Prostate gland (tissue), 2 donors: ENCODE measurements at regions not wholly inside any gene's neighbourhood (a gene's known extent, or its start where the extent isn't known, plus 50 kb on each side); places are given as distances from the start of the nearest gene placed in this dataset.

Experiments used
- DNase-seq: peaks from one replicate; pipeline ENCODE4 v3.0.0-alpha.2; 2019; ENCODE audit warnings: low spot score
- H3K27ac ChIP-seq, 2 donors: fragments of 200-600 bp; sonication (generic); 2 replicates each; pipeline ENCODE4 v1.5.1; 2017 to 2019
- H3K27me3 ChIP-seq: fragments of 200-600 bp; sonication (generic); replicated peaks from 2 replicates; pipeline ENCODE4 v1.5.1; 2019; ENCODE audit not compliant: insufficient read depth
- H3K36me3 ChIP-seq, 2 donors: fragments of 200-600 bp; sonication (generic); 1 replicate in 1 of 2; 2 replicates in 1 of 2; pipeline versions ENCODE4 v1.5.1 to v1.8.1; 2017 to 2019
- H3K4me1 ChIP-seq: fragments of 200-600 bp; sonication (generic); replicated peaks from 2 replicates; pipeline ENCODE4 v1.5.1; 2019
- H3K4me3 ChIP-seq, 2 donors: fragments of 200-600 bp; sonication (generic); 2 replicates each; pipeline ENCODE4 v1.5.1; 2017 to 2019
- H3K9me3 ChIP-seq: fragments of 200-600 bp; sonication (generic); 2 replicates; pipeline ENCODE4 v1.5.1; 2017
- POLR2A ChIP-seq: fragments of 450-650 bp; IDR thresholded peaks from one replicate; pipeline ENCODE4 v1.6.1; 2016; ENCODE audit warnings: antibody characterized with exemption, mild to moderate bottlenecking
- POLR2AphosphoS5 ChIP-seq: sonication (generic); formaldehyde crosslinking; IDR thresholded peaks from one replicate; pipeline ENCODE4 v1.6.1; 2017; ENCODE audit warnings: antibody characterized with exemption
- WGBS: methylation state at CpG from one replicate; pipeline ENCODE4 v1.1.5; 2018; 5-methylcytosine and 5-hydroxymethylcytosine counted together
- intact Hi-C: fragments of 100-400 bp; cut with DNase I; formaldehyde crosslinking; loops from one replicate; pipeline ENCODE4 v1.14.2; 2022
- TF ChIP-seq, protein P1 (sequence below), 4 experiments: fragments of 200-600 bp in 2 of 4; fragments of 450-650 bp in 2 of 4; sonication (generic) in 2 of 4; IDR thresholded peaks; 1 replicate in 3 of 4; 2 replicates in 1 of 4; pipeline ENCODE4 v1.5.1; 2016 to 2019; ENCODE audit warnings: antibody characterized with exemption in 4 of 4, mild to moderate bottlenecking in 2 of 4, moderate library complexity in 2 of 4

DNA sequence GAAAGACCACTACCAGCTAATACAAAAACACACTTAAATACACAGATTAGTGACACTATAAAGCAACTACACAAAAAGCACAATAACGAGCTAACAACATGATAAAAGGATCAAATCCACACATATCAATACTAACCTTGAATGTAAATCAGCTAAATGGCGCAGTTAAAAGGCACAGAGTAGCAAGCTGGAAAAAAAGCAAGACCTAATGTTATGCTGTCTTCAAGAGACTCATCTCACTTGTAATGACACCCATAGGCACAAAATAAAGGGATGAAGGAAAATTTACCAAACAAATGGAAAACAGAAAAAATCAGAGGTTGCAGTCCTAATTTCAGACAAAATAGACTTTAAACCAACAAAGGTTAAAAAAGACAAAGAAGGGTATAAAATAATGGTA is 86.3 kb downstream of the NUS1 start:
- 68% methylated on average over 2 of the region's 2 CpGs for WGBS
- TF ChIP-seq, protein P1, sequence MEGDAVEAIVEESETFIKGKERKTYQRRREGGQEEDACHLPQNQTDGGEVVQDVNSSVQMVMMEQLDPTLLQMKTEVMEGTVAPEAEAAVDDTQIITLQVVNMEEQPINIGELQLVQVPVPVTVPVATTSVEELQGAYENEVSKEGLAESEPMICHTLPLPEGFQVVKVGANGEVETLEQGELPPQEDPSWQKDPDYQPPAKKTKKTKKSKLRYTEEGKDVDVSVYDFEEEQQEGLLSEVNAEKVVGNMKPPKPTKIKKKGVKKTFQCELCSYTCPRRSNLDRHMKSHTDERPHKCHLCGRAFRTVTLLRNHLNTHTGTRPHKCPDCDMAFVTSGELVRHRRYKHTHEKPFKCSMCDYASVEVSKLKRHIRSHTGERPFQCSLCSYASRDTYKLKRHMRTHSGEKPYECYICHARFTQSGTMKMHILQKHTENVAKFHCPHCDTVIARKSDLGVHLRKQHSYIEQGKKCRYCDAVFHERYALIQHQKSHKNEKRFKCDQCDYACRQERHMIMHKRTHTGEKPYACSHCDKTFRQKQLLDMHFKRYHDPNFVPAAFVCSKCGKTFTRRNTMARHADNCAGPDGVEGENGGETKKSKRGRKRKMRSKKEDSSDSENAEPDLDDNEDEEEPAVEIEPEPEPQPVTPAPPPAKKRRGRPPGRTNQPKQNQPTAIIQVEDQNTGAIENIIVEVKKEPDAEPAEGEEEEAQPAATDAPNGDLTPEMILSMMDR (IDR thresholded peaks at IDR 0.05): no peak
- TF ChIP-seq POLR2A (no peak), POLR2AphosphoS5 (no peak)
- intact Hi-C loops: no loop called here

DNA sequence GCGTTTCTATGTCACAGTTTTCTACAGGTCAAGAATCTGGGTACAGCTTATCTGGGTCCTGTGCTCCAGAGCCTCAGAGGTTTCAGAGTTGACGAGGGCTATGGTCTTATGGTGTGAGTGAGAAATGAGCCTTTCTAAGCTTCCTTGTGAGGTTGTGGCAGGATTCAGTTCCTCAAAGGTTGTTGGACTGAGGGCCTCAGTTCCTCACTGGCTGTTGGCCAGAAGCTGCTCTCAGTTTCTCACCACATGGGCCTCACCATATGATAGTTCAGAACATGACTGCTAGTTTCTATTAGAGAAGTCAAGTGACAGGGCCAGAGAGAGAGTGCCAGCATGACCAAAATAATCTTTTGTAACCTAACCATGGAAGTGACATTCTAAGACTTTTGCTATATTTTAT is 96.1 kb downstream of the NUS1 start:
- no peak for DNase-seq
- Histone ChIP-seq H3K4me3 (no peak overlapping the region), H3K36me3 (no peaks in the 10 kb centered on the region), H3K27ac (no peak overlapping the region), H3K4me1 (no peaks in the 10 kb centered on the region), H3K9me3 (no peaks in the 10 kb centered on the region), H3K27me3 (no peaks in the 10 kb centered on the region)
- 81% methylated on average over 2 of the region's 2 CpGs for WGBS
- TF ChIP-seq, protein P1 (IDR thresholded peaks at IDR 0.05): no peak
- no peak for TF ChIP-seq POLR2A
- no peak for TF ChIP-seq POLR2AphosphoS5
- intact Hi-C loops: no loop called here

More for the DNA sequence above, 86.3 kb downstream of the NUS1 start:
- Histone ChIP-seq H3K9me3 (no peaks in the 10 kb centered on the region), H3K4me3 (no peak overlapping the region), H3K36me3 (no peaks in the 10 kb centered on the region), H3K27ac (no peak overlapping the region), H3K27me3 (no peaks in the 10 kb centered on the region), H3K4me1 (no peaks in the 10 kb centered on the region)
- DNase-seq: no peak

DNA sequence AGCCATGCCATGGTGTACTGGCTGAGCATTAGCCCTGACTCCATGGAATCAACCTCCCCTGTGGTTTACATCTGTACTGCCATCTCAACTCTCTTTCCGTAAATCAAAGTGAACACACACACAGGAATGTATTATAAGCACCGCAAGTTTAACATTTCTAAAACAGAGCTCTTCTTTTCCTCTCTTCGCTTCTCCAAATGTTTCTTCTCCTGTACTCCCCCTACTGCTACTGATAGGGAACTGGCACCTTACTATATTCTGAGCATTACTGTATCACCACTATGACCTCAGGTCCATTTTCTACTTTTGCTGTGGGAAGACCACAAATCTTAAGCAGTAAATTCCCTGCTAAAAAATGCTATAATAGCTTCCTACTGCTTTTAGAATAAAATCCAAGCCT is 101.2 kb downstream of the NUS1 start:
- WGBS: 50% methylated on average over 3 of the region's 3 CpGs
- DNase-seq: no peak
- TF ChIP-seq POLR2AphosphoS5 (no peak), POLR2A (no peak)
- H3K27ac ChIP-seq: no peak overlapping the region
- H3K4me1 ChIP-seq: no peaks in the 10 kb centered on the region
- intact Hi-C loops: no loop called here
- H3K9me3 ChIP-seq: no peaks in the 10 kb centered on the region
- H3K4me3 ChIP-seq: no peak overlapping the region
- H3K36me3 ChIP-seq: no peaks in the 10 kb centered on the region
- no peaks in the 10 kb centered on the region for H3K27me3 ChIP-seq

DNA sequence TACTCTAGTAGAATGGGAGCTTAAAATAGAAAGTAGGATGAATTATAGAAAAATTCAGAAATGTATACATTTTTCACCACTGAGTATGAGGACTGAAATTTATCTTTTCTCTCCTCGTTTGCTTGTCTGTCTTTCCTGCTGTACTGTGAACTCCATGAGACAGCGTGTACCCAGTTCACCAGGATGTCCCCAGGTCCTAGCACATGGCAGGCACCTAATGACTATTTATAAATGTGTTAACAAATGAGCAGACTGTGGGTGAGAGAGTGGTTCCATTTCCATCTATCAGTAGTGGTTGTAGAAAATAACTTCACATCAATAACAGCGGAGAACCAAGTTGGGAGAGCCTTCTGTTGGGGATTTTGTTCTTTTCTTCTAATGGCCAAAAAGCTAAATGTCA is 106.3 kb downstream of the NUS1 start:
- WGBS: 84% methylated on average over 3 of the region's 3 CpGs
- no peaks in the 10 kb centered on the region for H3K9me3 ChIP-seq
- H3K27ac ChIP-seq: no peak overlapping the region
- no peak overlapping the region for H3K4me3 ChIP-seq
- H3K27me3 ChIP-seq: no peaks in the 10 kb centered on the region
- no peaks in the 10 kb centered on the region for H3K4me1 ChIP-seq
- DNase-seq: no peak
- intact Hi-C loops: no loop called here
- TF ChIP-seq, protein P1 (IDR thresholded peaks at IDR 0.05): no peak
- TF ChIP-seq POLR2AphosphoS5: no peak
- no peak for TF ChIP-seq POLR2A
- no peaks in the 10 kb centered on the region for H3K36me3 ChIP-seq

DNA sequence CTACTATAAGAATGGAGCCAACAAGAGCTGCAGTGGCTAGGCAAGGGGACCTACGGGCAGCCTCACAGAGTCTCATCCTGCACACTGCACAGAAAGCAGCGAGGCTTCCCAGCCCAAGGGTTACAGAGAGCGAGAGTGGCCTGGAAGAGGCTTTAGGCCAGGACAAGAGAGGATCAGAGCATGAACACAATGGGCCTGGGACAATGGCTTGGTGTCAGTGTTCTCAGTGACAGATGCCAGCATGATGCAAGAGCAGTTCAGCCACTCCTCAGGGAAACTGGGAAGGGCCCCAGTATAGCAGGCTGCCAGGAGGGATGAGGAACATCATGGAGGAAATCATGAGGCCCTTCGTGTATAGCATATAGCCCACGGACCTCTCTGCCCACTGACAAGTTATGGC is 108.0 kb downstream of the NUS1 start:
- WGBS: 53% methylated on average over 5 of the region's 5 CpGs
- DNase-seq: no peak
- Histone ChIP-seq H3K36me3 (no peaks in the 10 kb centered on the region), H3K27me3 (no peaks in the 10 kb centered on the region), H3K4me3 (no peak overlapping the region), H3K27ac (no peak overlapping the region), H3K4me1 (no peaks in the 10 kb centered on the region), H3K9me3 (no peaks in the 10 kb centered on the region)
- intact Hi-C loops: no loop called here
- TF ChIP-seq POLR2AphosphoS5 (no peak), POLR2A (no peak)
- TF ChIP-seq, protein P1 (IDR thresholded peaks at IDR 0.05): no peak
